Panc1 (cell line): ENCODE measurements at regions not wholly inside any gene's neighbourhood (a gene's known extent, or its start where the extent isn't known, plus 50 kb on each side); places are given as distances from the start of the nearest gene placed in this dataset.

Experiments used
- TCF7L2 ChIP-seq: IDR thresholded peaks from 2 replicates; pipeline ENCODE4 v1.6.1; 2011; ENCODE audit warnings: mild to moderate bottlenecking, low read depth, low read length, inconsistent platforms
- TF ChIP-seq, protein P1 (sequence below): fragments of 450-650 bp; IDR thresholded peaks from 2 replicates; pipeline ENCODE4 v1.5.1; 2017; ENCODE audit warnings: mild to moderate bottlenecking

DNA sequence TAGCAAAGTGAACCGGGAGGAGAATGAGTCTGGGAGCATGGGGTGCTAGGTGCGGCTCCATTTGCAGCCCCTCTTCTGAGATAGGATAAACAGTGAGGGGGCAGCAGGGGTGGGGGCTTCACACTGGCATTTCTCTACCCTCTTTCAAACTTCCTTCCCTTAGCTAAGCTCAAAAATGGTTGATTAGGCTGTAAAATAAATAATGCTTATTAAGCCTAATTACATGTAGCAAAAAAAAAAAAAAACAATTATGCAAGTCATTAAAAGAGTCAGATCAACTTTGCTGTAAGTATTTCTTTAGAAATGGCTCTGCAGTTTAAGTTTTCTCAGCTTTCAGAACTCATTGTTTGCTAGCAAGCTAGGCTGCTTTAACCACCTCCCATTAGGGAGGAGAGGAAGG is 182.7 kb upstream of the FBXO11 start:
- TF ChIP-seq, protein P1, sequence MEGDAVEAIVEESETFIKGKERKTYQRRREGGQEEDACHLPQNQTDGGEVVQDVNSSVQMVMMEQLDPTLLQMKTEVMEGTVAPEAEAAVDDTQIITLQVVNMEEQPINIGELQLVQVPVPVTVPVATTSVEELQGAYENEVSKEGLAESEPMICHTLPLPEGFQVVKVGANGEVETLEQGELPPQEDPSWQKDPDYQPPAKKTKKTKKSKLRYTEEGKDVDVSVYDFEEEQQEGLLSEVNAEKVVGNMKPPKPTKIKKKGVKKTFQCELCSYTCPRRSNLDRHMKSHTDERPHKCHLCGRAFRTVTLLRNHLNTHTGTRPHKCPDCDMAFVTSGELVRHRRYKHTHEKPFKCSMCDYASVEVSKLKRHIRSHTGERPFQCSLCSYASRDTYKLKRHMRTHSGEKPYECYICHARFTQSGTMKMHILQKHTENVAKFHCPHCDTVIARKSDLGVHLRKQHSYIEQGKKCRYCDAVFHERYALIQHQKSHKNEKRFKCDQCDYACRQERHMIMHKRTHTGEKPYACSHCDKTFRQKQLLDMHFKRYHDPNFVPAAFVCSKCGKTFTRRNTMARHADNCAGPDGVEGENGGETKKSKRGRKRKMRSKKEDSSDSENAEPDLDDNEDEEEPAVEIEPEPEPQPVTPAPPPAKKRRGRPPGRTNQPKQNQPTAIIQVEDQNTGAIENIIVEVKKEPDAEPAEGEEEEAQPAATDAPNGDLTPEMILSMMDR: no peak
- no peak for TF ChIP-seq TCF7L2
